Right atrium auricular region (tissue), 2 donors: ENCODE measurements at regions not wholly inside any gene's neighbourhood (a gene's known extent, or its start where the extent isn't known, plus 50 kb on each side); places are given as distances from the start of the nearest gene placed in this dataset.

Source experiments
- DNase-seq: peaks from one replicate; pipeline ENCODE4 v3.0.0-alpha.2; 2019; ENCODE audit warnings: low spot score
- H3K27ac ChIP-seq, 2 donors: fragments of 200-600 bp; sonication (generic); 1 replicate in 1 of 2; 2 replicates in 1 of 2; pipeline ENCODE4 v1.5.1; 2016 to 2019
- H3K27me3 ChIP-seq, 2 donors: fragments of 200-600 bp; sonication (generic); one replicate each; pipeline versions ENCODE4 v1.5.1 to v1.6.0; 2017 to 2019
- H3K36me3 ChIP-seq: fragments of 200-600 bp; sonication (generic); one replicate; pipeline ENCODE4 v1.5.1; 2016
- H3K4me1 ChIP-seq, 2 donors: fragments of 200-600 bp; sonication (generic); one replicate each; pipeline versions ENCODE4 v1.5.1 to v1.6.0; 2017 to 2019
- H3K4me3 ChIP-seq, 2 donors: fragments of 200-600 bp; sonication (generic); 1 replicate in 1 of 2; 2 replicates in 1 of 2; pipeline ENCODE4 v1.5.1; 2017 to 2019; ENCODE audit warnings: mild to moderate bottlenecking in 1 of 2, moderate library complexity in 1 of 2
- H3K9me3 ChIP-seq, 2 donors: fragments of 200-600 bp; sonication (generic); one replicate each; pipeline ENCODE4 v1.5.1; 2019
- TF ChIP-seq, protein P1 (sequence below), 2 donors: fragments of 200-600 bp; sonication (generic); IDR thresholded peaks; one replicate each; pipeline ENCODE4 v1.5.1; 2019; ENCODE audit warnings: antibody characterized with exemption in 2 of 2

GRCh38 chr3:181947606-181948005 lies 235.9 kb downstream of the SOX2 start:
- no peak overlapping the region for H3K4me3 ChIP-seq
- H3K27me3 ChIP-seq = no peaks in the 10 kb centered on the region
- no peak for DNase-seq
- H3K4me1 ChIP-seq = no peaks in the 10 kb centered on the region
- H3K9me3 ChIP-seq = no peaks in the 10 kb centered on the region
- no peak overlapping the region for H3K27ac ChIP-seq
- H3K36me3 ChIP-seq = no peaks in the 10 kb centered on the region
- TF ChIP-seq, protein P1, sequence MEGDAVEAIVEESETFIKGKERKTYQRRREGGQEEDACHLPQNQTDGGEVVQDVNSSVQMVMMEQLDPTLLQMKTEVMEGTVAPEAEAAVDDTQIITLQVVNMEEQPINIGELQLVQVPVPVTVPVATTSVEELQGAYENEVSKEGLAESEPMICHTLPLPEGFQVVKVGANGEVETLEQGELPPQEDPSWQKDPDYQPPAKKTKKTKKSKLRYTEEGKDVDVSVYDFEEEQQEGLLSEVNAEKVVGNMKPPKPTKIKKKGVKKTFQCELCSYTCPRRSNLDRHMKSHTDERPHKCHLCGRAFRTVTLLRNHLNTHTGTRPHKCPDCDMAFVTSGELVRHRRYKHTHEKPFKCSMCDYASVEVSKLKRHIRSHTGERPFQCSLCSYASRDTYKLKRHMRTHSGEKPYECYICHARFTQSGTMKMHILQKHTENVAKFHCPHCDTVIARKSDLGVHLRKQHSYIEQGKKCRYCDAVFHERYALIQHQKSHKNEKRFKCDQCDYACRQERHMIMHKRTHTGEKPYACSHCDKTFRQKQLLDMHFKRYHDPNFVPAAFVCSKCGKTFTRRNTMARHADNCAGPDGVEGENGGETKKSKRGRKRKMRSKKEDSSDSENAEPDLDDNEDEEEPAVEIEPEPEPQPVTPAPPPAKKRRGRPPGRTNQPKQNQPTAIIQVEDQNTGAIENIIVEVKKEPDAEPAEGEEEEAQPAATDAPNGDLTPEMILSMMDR (IDR thresholded peaks at IDR 0.05) = no peak

GRCh38 chr3:181948286-181948685 lies 236.6 kb downstream of the SOX2 start:
- DNase-seq = no peak
- TF ChIP-seq, protein P1 (IDR thresholded peaks at IDR 0.05) = no peak
- H3K4me1 ChIP-seq = no peaks in the 10 kb centered on the region
- H3K4me3 ChIP-seq = no peak overlapping the region
- no peaks in the 10 kb centered on the region for H3K36me3 ChIP-seq
- H3K9me3 ChIP-seq = no peaks in the 10 kb centered on the region
- H3K27me3 ChIP-seq = no peaks in the 10 kb centered on the region
- no peak overlapping the region for H3K27ac ChIP-seq

DNA sequence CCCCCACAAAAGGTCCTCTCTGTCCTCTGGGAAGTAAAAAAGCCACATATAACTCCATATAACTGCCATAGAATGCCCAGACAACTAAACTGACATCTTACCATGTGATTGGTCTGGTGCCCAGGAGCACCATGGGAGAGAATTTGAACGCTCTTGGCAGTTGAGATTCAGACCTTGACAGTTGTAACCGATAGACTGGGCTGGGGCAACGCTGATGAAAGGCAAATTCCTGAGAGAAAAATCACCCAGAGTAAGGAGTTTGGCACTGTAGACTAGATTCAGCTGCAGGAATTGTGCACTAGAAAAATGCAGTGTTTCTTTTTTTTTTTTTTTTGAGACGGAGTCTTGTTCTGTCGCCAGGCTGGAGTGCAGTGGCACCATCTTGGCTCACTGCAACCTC lies 240.5 kb downstream of the SOX2 start:
- DNase-seq = no peak
- Histone ChIP-seq H3K4me3 (no peak overlapping the region), H3K27me3 (no peaks in the 10 kb centered on the region), H3K27ac (no peak overlapping the region), H3K36me3 (no peaks in the 10 kb centered on the region), H3K9me3 (no peaks in the 10 kb centered on the region), H3K4me1 (no peaks in the 10 kb centered on the region)
- TF ChIP-seq, protein P1 (IDR thresholded peaks at IDR 0.05) = no peak

DNA sequence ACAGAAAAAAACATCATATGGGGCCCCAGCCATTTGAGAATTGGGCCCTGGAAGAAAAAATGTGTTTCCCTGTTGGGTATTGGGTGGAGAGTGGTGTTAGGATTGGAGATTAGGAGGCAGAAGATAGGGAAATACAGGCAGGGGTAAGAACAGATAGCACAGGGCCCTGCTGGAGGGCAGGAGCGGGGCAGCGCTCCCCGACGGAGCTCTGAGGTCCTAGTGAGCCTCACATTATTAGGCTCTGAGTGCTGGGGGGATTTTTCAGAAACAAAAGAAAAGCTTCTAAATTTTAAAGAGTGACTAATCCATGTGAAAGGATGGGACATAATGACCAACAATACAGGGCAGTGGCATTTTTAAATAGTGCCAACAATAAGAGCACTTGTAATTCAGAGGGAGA lies 241.2 kb downstream of the SOX2 start:
- H3K27me3 ChIP-seq = no peaks in the 10 kb centered on the region
- H3K4me3 ChIP-seq = no peak overlapping the region
- TF ChIP-seq, protein P1 (IDR thresholded peaks at IDR 0.05) = no peak
- no peak overlapping the region for H3K27ac ChIP-seq
- no peaks in the 10 kb centered on the region for H3K36me3 ChIP-seq
- no peaks in the 10 kb centered on the region for H3K9me3 ChIP-seq
- no peaks in the 10 kb centered on the region for H3K4me1 ChIP-seq
- DNase-seq = no peak

DNA sequence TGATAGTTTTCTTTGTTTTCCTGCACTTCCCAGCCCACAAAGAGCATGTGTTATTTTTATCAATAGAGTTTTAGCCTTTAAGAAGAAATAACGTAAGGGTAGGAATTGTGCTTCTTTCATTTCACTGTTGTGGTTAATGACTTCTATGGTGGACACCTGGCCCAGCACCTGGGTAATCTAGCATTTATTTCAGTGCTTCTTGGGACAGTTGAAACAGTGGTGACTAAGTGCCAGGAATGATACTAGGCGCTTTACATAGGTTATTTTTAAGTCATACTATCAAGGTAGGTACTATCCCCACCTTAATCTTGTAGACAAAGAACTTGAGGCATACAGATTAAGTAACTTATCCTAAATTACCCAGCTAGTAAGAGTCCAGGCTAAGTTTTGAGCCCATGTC lies 243.8 kb downstream of the SOX2 start:
- no peak for DNase-seq
- Histone ChIP-seq H3K27ac (no peak overlapping the region), H3K4me3 (no peak overlapping the region), H3K4me1 (no peaks in the 10 kb centered on the region), H3K9me3 (no peaks in the 10 kb centered on the region), H3K36me3 (no peaks in the 10 kb centered on the region), H3K27me3 (no peaks in the 10 kb centered on the region)
- TF ChIP-seq, protein P1 (IDR thresholded peaks at IDR 0.05) = no peak

- H3K9me3 ChIP-seq = no peaks in the 10 kb centered on the region
- no peak overlapping the region for H3K27ac ChIP-seq
- no peak for DNase-seq
- H3K36me3 ChIP-seq = no peaks in the 10 kb centered on the region
- H3K4me1 ChIP-seq = no peaks in the 10 kb centered on the region
- no peak overlapping the region for H3K4me3 ChIP-seq
- TF ChIP-seq, protein P1 (IDR thresholded peaks at IDR 0.05) = no peak
- no peaks in the 10 kb centered on the region for H3K27me3 ChIP-seq
Observed at GRCh38 chr3:181956122-181956521, 244.4 kb downstream of the SOX2 start.
